ENCODE measurements at regions not wholly inside any gene's neighbourhood (a gene's known extent, or its start where the extent isn't known, plus 50 kb on each side); places are given as distances from the start of the nearest gene placed in this dataset.

GRCh38 chr2:13240061-13240460, 523.3 kb downstream of the TRIB2 start:
- TF ChIP-seq CTCF (IDR thresholded peaks at IDR 0.05) (no peak), POLR2A (IDR thresholded peaks at IDR 0.05) (no peak)

Measured in body of pancreas (tissue), 4 donors.